Suprapubic skin (tissue), 3 donors: ENCODE measurements at regions not wholly inside any gene's neighbourhood (a gene's known extent, or its start where the extent isn't known, plus 50 kb on each side); places are given as distances from the start of the nearest gene placed in this dataset.
"Not testable (repeated sequence)": the region's sequence is repeated elsewhere in the genome, so short reads cannot be mapped to it uniquely, and the experiment has no call there.

ENCODE experiments used
- EP300 ChIP-seq: sonication (generic); formaldehyde crosslinking; IDR thresholded peaks from one replicate; pipeline ENCODE4 v1.6.1; 2017; ENCODE audit warnings: antibody characterized with exemption
- TF ChIP-seq, protein P1 (sequence below), 2 donors: fragments of 200-600 bp in 1 of 2; fragments of 450-650 bp in 1 of 2; sonication (generic) in 1 of 2; IDR thresholded peaks; one replicate each; pipeline ENCODE4 v1.5.1; 2016 to 2019; ENCODE audit warnings: antibody characterized with exemption in 2 of 2, mild to moderate bottlenecking in 1 of 2, moderate library complexity in 1 of 2

GRCh38 chr3:36082958-36083357 lies 297.3 kb upstream of the STAC start:
- TF ChIP-seq, protein P1, sequence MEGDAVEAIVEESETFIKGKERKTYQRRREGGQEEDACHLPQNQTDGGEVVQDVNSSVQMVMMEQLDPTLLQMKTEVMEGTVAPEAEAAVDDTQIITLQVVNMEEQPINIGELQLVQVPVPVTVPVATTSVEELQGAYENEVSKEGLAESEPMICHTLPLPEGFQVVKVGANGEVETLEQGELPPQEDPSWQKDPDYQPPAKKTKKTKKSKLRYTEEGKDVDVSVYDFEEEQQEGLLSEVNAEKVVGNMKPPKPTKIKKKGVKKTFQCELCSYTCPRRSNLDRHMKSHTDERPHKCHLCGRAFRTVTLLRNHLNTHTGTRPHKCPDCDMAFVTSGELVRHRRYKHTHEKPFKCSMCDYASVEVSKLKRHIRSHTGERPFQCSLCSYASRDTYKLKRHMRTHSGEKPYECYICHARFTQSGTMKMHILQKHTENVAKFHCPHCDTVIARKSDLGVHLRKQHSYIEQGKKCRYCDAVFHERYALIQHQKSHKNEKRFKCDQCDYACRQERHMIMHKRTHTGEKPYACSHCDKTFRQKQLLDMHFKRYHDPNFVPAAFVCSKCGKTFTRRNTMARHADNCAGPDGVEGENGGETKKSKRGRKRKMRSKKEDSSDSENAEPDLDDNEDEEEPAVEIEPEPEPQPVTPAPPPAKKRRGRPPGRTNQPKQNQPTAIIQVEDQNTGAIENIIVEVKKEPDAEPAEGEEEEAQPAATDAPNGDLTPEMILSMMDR (IDR thresholded peaks at IDR 0.05) = not testable (repeated sequence)
- not testable (repeated sequence) for TF ChIP-seq EP300
